Left renal cortex interstitium (tissue), 4 donors: ENCODE measurements at regions not wholly inside any gene's neighbourhood (a gene's known extent, or its start where the extent isn't known, plus 50 kb on each side); places are given as distances from the start of the nearest gene placed in this dataset.

Source experiments
- DNase-seq, 4 donors: peaks; one replicate each; pipeline ENCODE4 v3.0.0-alpha.2; 2013; ENCODE audit warnings: low read depth in 4 of 4, low spot score in 2 of 4, missing footprints in 1 of 4

DNA sequence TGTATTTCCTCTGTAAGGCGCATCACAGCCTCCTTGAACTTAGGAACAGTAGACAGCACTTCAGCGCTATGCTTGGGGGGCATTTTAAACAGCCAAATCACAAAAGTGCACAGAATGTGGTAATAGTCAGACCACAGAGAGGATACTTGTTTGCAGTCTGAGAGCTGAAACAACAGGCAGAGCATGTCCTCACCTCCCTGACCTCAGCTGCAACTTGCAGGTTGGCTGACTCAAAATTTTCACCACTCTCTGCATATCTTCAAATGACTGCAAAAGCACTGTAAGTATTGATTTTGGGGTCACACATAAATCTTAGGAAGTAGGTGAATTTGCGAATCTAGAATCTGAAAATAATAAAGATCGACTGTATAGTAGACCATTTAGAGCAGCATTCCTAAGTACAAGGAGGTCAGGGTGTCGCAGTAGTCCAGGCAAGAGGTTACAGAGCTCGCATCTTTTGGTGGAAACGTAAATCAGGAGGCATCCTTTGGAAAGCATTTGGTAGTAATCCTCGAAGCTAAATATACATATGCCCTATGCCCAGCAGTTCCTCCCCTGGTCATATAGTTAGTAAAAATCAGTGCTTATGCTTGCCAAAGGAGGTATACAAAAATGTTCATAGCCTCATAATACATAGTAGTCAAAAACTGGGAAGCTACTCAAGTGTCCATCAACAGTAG is 108.2 kb upstream of the MYCN start:
- no peak for DNase-seq

DNA sequence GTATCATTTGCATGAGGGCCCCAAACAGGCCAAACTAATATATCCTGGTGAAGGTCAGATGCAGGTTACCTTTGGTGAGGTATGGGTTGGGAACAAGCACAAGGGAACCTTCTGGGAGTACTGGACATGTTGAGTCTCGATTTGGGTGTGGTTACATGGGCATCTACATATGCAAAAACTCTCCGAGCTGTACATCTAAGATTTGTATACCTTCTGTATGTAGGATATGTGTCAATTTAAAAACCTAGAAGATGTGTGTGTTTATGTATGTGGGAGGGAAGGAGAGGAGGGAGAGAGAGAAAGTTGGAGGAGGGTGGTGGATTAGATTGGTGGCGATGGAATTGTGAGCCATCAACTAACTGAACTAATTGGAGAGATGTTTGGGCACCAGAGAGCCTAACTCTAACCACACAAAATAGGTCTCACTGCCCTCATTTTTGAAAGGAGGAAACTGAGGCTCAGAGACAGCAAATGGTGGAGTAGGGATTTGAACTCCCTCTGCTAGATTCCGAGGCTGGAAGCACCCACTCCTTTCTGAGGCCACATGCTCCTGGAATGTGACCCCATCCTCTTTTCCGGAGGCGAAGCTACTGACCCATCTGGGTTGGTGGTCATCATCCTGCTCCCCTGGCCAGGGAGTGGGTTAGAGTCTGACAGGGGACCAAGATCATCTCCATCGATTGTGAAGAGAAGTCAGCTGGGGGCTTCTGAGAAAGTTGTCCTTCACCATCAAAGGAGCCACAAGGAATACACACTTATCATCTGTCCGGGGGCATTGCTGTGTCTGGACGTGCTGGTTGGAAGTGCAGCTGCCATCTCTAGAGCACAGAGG is 107.3 kb upstream of the MYCN start:
- DNase-seq = no peak

DNA sequence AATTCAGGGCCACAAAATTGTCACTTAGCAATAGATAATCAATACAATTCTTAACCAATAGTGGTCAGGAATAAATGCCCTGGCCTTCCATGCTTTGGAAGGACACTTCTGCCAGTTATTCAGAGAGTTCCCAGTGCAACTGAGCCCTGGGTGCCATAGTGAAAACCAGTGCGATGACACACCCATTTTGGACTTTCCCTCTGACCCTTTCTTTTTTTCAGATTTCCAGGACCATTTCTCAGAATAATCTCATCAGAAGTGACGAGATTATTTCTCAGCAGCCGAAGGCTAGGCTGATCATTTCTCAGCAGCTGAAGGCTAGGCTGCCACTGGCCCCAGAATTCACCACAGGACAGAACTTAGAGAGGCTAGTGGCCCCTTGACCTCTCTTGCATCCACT is 106.6 kb upstream of the MYCN start:
- DNase-seq = no peak

DNA sequence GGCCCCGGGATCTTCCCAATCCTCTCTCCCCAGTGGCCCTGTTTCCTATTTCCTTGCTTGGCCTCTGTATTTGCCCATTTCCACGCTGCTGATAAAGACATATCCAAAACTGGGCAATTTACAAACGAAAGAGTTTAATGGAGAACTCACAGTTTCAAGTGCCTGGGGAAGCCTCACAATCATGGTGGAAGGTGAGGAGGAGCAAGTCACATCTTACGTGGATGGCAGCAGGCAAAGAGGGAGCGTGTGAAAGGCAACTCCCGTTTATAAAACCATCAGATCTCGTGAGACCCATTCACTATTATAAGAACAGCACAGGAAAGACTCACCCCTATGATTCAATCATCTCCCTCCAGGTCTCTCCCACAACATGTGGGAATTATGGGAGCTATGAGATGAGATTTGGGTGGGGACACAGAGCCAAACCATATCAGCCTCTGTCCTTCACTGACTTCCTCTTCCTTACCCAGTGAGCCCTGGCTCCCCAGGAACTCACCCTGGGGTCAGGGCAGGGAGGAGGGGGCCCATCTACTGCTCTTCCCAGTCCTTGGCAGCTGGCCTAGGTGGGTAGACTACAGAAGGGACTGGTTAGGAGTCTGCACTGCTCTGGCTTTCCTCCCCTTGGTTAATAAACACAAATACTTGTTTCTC is 105.8 kb upstream of the MYCN start:
- DNase-seq = no peak

DNA sequence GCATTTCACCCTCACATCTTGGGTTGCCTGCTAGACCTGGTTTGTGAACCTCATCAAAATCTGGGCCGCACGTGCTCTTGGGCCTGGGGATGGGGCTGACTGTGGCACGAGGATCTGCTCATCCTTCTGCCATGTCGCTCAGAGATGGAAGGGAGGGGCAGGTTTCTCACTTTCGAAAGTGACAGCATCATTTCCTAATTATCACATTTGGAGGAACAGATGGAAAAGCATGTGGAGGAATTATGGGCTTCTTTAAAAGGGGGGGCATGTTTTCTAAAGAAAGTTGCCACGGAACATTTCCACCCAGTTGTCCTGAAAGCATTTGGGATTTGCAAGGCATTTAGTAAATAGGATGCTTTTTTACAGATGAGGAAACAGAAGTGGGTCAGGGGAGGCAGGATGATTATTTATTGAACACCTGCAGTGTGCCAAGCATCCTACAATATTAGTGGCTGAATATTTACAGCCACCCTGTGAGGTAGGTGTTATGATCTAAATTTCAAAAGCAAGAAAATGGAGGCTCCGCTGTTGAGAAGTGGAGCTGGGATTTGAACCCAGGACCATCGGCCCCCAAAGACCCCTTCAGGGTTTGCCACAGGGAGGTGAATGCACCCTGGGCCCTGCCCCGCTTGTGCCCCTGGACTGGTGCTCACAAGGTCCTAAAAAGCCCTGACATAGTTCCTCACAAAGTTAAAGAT is 104.2 kb upstream of the MYCN start:
- DNase-seq = no peak

DNA sequence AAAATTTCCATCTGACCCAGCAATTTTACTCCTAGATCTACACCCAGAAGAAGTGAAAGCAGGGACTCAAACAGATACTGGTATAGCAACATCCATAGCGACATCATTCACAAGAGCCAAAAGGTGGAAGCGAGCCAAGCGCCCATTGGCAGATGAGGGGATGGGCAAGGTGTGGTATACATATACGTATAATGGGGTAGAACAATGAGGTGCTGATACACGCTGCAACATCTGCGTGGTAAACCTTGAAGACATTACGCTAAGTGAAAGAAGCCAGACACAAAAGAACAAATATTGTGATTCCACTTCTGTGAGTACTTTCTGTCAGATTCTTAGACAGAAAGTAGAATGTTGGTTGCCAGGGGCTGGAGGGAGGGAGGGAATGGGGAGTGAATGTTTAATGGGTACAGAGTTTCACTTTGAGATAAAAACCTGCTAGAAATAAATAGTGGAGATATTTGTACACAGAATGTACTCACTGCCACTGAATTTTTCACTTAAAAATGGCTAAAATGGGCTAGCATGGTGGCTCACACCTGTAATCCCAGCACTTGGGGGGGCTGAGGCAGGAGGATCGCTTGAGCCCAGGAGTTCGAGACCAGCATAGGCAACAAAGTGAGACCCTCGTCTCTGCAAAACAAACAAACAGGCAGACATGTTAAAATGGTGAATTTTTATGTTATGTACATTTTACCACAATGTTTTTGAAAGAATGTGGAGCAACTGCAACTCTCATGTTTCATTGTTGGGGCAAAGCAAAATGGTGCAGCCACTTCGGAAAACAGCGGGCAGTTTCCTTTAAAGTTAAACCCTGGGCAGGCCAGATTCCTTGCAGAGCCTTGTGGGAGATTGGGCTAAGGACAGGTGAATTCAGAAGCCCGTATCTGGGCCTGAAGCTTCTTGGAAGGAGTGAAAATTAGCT is 103.4 kb upstream of the MYCN start:
- DNase-seq = no peak

DNA sequence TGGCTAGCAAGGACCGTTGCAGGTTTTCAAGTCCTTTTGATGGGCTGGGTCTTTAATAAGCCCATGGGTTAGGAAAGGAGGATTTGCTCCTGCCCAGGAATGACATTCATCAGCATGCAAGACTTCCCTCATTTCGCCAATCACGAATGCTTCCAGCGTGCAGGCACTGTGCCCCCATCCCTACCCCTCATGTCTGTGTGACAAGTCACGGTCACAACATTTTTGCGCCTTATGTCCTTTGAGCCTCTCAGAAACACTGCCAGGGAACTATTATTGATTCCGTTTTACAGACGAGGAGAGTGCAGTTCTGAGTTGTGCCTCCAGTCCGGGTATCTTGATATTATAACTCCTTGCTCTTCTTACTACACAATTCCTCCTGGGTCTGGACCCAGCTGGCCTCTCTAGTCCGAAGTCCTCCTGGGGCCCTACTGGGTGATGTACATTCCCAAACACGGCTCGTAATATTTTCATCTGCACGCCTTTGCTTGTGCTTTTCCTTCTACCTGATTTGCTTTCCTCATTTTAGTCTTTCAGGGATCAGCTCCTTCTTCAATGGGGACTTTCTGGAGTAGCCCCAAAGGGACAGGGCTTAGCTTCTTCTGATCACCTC is 101.8 kb upstream of the MYCN start:
- no peak for DNase-seq

DNA sequence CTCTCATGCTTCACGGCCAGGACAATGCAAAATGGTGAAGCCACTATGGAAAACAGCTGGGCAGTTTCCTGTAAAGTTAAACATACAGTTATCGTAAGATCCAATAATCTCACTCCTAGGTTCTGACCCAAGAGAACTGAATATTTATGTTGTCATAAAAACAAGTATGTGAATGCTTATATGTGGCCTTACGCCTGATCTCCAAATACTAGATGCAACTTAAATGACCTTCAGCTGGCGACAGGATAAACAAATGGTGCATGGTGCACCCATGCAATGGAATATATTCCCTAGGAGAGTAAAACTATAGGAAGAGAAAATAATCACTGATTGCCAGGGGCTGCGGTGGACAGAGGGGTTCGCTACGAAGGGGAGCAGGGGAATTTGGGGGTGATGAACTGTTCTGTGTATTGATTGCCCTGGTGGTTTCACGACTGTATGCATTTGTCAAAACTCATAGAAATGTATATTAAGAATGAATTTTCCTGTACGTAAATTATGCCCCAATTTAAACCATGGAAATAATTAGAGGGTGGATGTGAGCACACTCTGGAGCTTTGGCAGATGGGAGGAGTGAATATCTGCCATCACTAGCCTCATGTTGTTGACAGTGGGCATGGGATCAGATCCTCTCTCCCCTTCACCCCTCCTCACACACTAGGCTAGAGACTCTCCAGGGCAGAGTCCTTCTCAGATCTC is 100.8 kb upstream of the MYCN start:
- DNase-seq = no peak

DNA sequence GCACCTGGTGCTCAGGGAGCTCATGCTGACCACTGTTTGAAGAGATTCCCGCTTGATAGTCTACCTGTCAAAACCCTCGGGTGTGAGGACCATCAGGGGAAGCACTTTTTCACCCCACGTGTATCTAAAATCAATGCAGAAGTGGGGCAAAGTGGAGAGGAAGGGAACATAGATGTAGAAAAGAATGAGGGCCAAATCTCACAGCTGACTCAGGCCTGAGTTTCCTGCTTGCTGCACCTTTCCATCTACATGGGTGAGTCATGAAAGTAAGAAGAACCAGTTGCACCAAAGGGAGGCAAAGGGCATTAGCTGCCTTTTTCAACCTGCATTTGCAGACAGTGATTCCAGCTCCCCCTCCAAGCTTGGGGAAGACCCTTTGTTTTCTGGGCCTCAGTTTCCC is 100.2 kb upstream of the MYCN start:
- no peak for DNase-seq

DNA sequence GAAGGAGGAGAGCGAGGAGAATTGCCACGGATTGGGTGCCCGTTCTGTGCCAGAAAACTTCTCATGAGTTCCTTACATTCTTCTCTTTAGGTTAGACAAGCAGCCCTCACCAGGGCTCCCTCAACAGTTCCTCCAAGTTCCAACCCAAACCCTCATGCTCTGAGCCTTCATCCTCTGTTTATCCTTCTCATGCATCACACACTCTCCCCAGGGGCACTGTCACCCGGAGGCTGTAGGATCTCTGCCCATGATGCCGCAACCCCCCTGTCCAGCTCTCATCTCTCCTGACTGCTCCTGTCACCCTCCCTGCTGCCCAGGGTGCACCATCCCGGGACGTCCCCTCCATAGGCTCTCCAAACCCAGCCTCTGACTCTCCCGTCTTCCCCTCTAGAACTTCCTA is 99.4 kb upstream of the MYCN start:
- DNase-seq = no peak

DNA sequence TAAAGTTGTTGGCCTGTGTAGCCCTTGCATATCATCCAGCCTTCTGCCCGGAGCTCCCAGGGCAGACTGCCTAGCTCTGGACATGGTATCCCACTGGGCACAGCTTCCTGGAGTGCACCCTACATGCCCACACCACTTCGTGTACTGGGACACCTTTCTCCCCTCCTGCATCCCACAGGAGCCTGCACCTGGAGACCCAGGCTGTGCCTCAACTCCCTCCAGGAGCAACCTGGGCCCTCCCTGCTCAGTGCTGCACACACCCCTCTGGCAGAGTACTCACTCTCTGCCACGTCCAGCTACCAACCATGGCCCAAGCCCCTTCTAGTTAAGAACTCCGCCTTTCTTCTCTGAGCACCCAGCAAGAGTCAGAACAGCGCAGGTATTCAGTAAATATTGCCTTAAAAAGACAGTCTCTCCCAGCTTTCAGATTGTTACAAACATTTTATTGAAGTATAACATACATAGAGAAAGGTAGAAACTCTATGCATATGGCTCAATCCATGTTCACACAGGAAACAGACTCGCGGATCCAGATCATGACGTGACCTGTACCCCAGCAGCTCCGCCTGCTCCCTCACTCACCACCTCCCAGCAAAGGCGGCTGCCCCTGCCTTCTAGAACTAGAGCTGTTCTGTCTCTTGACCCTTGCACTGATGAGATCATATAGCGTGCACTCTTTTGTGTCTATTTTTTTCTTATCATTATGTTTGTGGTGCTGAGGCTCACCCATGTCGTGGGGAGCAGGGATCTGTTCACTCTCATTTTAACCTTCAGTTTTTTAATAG is 98.4 kb upstream of the MYCN start:
- DNase-seq = no peak

DNA sequence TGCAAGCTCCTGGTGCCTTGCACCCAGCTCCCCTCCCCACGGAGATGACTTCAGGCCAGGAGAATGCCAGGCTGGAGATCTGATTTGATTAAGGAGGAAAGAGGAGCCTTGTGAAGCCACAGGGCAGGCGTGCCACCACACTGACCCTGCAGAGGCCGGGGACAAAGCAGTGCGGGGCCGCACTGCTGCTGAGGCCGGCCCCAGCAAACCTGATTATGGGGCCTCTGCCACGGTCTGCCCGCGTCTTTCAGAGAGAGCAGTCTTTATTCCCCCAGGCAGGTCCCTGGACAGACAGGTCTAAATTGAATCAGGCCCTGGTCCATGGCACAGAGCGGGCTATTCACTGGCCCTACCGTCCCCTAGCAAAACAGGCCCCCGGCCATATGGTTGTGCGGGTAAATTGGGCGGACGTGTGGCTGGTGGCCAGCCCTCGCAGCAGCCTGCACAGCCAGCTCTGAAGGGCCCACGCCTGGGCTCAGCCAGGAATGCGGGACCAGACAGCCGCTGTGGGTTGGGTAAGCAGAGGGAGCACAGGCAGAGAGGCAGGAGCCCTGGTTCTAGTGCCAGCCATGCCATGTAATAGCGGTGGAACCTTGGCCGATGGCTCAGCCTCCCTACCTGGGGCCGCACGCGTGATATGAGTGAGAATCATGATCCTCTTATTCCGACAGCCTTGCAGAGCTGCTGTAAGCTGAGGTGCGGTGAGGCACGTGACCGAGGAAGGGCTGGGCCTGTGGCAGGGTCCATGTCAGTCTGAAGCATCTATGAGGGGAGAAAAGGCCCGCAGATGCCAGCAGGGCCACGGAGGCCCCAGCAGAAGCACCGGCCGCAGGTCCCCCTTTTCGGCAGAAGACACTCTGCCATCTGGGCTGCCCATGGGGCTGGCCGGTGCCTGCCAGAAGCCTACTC is 97.3 kb upstream of the MYCN start:
- DNase-seq = no peak

DNA sequence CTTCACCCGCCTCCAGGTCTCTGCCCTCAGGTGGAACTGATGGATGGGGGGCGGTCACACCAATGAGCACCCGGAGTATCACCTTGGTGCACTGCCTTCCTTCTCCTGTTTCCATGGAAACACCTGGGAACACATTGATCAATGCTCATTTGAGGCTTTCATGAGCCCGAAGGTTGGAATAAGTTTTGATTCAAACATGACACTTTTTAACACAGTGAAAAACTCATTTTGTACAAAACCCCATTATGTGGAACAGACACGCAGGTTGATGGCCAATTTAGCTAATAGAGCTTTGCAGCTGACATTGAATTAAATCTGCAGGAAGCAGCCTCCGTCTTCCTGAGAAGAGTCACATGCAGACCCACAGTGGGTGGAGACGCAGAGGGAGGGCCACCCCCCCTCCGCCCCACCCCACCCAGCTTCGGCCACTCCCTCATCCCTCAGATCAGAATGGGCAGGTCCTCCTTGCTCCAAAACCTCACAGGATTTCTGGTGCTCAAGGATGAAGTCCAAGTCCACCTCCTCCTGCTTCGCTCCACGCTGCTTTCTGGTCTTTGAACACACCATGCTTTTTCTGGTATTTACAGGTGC is 96.0 kb upstream of the MYCN start:
- DNase-seq = no peak

DNA sequence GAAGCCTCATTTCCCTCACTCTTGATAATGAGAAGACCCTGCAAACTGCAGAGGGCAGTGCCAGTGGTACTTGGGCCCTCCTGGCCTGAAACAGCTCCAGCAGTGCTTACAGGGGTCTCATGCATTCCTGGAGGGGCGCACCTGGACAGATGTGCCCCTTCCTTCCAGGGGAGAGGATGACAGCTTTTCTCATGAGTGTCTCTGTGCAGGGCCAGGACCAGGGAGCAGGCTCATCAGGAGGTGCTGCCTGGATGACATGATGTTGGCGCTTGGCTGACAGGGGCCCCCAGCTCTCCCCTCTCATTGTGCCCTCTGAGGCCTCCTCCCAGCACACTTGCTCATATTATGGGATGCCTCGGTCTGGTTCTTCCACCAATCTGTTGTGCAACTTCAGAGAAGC is 95.1 kb upstream of the MYCN start:
- DNase-seq = no peak

DNA sequence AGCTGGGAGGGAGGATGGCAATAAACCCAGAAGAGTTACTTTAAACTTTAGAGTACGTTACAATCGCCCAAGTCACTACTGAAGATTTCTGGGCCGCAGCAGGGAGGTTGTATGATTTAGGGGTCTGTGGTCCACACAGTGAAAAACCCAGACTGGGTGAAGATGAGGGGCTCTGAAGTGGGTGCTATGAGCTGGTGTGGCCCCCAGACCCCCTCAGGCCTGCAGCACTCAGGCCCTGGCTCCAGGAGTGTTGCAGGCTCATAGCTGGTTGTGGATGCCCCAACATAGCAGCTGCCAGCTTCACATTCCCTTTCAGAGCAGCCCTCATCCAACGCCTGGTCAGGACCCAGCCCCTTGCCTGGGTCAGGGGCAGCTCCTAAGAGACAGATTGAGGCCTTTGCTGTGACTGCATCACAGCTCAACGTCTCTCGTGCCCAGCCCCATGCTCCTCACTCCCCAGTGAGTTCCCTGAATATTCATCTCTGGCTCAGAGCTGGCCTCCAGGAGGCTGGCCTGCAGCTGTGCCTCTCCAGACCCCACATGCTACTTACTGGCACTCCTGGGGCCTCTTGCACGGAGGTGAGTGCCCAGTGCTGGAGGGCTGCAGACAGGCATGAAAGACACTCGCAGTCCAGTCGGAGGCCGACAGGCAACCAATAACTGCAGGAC is 94.5 kb upstream of the MYCN start:
- no peak for DNase-seq

DNA sequence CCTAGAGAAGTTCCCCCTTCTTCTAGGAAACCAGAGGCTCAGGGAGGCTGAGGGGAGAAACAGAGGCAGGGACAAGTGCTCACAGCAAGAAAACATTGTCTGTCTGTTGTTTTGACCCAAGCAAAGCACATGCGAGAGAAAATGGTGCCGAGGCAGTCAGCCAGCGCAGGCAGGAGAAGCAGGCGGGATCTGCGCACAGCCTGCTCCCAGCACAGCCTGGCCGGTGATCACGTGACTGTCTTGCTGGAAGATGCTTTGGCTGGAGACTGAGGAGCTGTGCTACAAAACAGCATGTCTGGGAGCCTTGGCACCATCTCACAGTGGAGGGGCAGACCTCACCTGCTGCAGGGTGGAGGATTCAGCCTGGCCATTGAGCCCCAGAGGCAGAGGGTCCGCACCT is 93.7 kb upstream of the MYCN start:
- DNase-seq = no peak
